BJ (cell line): ENCODE measurements at regions not wholly inside any gene's neighbourhood (a gene's known extent, or its start where the extent isn't known, plus 50 kb on each side); places are given as distances from the start of the nearest gene placed in this dataset.

Source experiments
- CTCF ChIA-PET: fragments of 350-600 bp; formaldehyde crosslinking; extraction: SDS; loops from one replicate; lab custom pipeline; 2021; ENCODE audit warnings: antibody characterized with exemption, inconsistent platforms; lab: Yijun Ruan, JAX
- POLR2A ChIA-PET: fragments of 300-600 bp; sonication (Branson Sonifier 250); formaldehyde crosslinking; extraction: SDS; loops from one replicate; lab custom pipeline; 2021; ENCODE audit warnings: antibody characterized with exemption; lab: Charles Lee
- DNase-seq: peaks from one replicate; pipeline ENCODE4 v3.0.0-alpha.2; 2011; ENCODE audit warnings: low read depth
- H3K27me3 ChIP-seq: 2 replicates; pipeline ENCODE4 v1.6.0; 2011; ENCODE audit warnings: low read length; ENCODE audit not compliant: control insufficient read depth, insufficient read depth
- H3K36me3 ChIP-seq: 2 replicates; pipeline ENCODE4 v1.5.1; 2011; ENCODE audit warnings: low read length; ENCODE audit not compliant: control insufficient read depth, insufficient read depth
- H3K4me3 ChIP-seq: 2 replicates; pipeline ENCODE4 v1.5.1; 2011; ENCODE audit warnings: low read depth, mild to moderate bottlenecking, control low read depth, low read length
- CTCF ChIP-seq: IDR thresholded peaks from 2 replicates; pipeline ENCODE4 v1.5.1; 2011; ENCODE audit warnings: low read depth, mild to moderate bottlenecking, control low read depth, inconsistent platforms, low read length, moderate library complexity; ENCODE audit not compliant: insufficient read depth

- Histone ChIP-seq H3K27me3 (no peaks in the 10 kb centered on the region), H3K36me3 (no peaks in the 10 kb centered on the region), H3K4me3 (no peak overlapping the region)
- ChIA-PET CTCF (no interaction called here), POLR2A (no interaction called here)
- TF ChIP-seq CTCF: no peak
- DNase-seq: no peak
These were observed 145.1 kb upstream of the C14orf180 start for GRCh38 chr14:104434214-104435076.

- Histone ChIP-seq H3K4me3 (no peak overlapping the region), H3K36me3 (no peaks in the 10 kb centered on the region), H3K27me3 (no peaks in the 10 kb centered on the region)
- DNase-seq: no peak
- ChIA-PET POLR2A (no interaction called here), CTCF (no interaction called here)
- no peak for TF ChIP-seq CTCF
These were observed 144.2 kb upstream of the C14orf180 start for GRCh38 chr14:104435147-104436046.

GRCh38 chr14:104436047-104436591, 143.4 kb upstream of the C14orf180 start:
- DNase-seq: no peak
- no peak for TF ChIP-seq CTCF
- no peak overlapping the region for H3K4me3 ChIP-seq
- CTCF ChIA-PET: no interaction called here
- H3K36me3 ChIP-seq: no peaks in the 10 kb centered on the region
- H3K27me3 ChIP-seq: no peaks in the 10 kb centered on the region
- POLR2A ChIA-PET: no interaction called here

GRCh38 chr14:104436741-104437701, 142.5 kb upstream of the C14orf180 start:
- no peak for TF ChIP-seq CTCF
- H3K36me3 ChIP-seq: no peaks in the 10 kb centered on the region
- CTCF ChIA-PET: no interaction called here
- H3K4me3 ChIP-seq: no peak overlapping the region
- POLR2A ChIA-PET: no interaction called here
- no peaks in the 10 kb centered on the region for H3K27me3 ChIP-seq
- DNase-seq: no peak
